HS-27A (cell line): ENCODE measurements at regions not wholly inside any gene's neighbourhood (a gene's known extent, or its start where the extent isn't known, plus 50 kb on each side); places are given as distances from the start of the nearest gene placed in this dataset.
"Not testable (repeated sequence)": the region's sequence is repeated elsewhere in the genome, so short reads cannot be mapped to it uniquely, and the experiment has no call there.

Experiments
- DNase-seq: peaks from one replicate; pipeline ENCODE4 v3.0.0-alpha.2; 2012; ENCODE audit warnings: low read depth, missing footprints

DNA sequence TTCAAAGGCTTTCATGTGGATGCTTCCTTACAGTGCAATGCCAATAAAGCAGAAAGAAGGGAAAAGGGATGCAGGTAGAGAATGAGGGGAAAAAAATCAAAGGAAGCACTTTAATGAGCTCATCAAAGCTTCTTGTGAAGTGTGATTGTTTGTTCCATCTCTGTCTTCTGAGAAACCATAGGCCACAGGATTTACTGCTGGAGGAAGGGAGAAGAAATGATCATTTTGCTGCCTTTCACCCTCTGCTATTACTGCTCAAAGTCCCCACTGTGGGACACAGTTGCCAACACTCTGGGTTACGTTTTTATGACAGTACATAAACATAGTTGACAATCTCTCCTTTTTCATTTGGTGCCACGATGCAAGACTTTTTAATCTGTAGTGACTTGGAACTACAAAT is 558.0 kb upstream of the TECRL start:
- no peak for DNase-seq

DNA sequence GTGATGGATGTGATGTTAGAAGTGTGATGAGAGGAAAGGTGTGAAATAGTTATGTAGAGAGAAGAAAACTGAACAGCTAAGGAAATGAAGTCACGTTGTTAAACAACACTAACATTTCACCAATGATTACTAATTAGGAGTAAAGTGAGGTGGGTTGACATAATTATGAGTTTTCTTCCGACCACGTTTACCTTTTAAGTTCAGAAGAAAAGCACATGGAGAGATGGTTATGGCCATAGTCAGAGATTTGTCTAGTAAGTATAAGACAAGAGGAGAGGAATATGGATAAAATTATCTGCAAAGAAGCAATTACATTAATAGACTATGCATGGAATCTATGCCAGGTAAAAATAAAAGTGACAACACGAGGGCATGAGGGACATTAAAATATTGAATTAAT is 551.3 kb upstream of the TECRL start:
- DNase-seq, result no peak

DNA sequence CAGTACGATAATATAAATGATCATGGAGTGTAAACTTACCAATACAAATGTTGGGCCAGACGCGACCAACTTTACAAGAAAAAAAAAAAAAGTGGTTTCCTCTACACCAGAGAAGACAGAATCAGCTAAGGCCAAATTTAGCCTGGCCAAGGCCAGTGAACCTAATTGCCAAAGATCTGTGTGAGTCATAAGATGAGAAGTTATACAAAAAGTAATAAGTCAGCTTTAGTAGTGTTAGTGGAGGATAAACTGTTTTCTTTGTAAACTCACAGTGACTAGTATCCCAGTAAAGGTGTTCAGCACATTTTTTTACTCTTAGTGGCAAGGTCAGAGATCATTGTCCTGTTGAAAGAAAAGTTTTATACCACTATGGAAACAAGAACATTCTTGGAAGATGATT is 531.4 kb upstream of the TECRL start:
- DNase-seq, result peak; percentile 56

DNA sequence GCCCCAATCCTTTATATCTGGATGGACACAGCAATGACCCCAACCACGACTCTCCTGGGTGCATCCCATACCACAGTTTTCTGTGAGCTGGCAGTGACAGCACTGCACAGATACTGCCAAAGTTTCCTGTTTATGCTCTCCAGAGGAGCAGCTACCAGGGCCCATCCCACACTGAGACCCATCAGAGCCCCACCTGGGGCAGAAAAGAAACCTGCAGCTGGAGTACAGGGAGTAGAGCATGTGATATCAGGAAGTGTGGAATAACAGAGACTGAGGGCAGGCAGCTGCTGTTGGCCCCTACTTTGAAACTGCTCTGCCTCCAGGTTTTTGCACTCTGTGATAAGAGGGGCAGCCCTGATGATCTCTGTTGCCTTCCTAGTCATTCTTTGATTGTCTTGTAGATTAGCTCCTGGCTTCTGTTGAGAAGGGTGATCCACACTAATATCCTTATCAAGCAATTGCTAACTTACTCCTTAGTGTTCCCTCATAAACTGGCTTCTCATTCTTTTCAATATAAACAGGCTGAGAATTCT is 526.3 kb upstream of the TECRL start:
- no peak for DNase-seq

DNA sequence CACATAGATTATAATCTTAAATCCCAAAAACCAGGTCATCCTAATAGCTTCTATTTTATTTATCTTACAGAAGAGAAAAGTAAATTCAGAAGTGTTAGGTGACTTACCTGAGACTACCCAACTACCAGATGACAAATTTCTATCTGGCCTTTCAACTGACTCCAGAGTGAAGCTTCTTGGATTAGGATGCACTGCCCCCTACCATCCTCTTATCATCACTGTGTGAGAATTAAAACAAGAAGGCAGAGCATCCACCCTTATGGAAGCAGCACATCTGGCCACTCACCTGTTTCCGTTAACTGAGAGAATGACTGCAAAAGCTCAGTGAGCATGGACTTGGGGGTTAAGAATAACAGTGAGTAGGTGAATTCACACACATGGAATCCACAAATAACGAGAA is 502.6 kb upstream of the TECRL start:
- no peak for DNase-seq

DNA sequence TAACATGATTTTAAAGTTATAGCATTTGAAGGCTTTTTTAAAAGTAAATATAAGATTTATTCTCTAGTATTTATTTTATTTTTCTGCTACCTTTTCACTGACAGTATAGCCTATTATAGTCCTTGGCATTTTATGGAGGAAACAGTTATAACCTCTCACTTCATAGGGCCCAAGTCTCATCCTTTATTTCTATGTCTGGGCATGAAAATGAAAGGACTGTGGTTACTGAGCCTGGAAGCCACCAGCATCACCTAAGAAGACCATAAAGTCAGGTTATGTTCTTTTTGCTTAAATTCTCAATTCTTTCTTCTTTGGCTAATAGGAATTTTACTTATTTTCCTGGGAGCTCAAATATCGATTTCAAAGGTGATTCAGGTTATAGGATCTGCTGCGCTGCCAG is 494.7 kb upstream of the TECRL start:
- no peak for DNase-seq

DNA sequence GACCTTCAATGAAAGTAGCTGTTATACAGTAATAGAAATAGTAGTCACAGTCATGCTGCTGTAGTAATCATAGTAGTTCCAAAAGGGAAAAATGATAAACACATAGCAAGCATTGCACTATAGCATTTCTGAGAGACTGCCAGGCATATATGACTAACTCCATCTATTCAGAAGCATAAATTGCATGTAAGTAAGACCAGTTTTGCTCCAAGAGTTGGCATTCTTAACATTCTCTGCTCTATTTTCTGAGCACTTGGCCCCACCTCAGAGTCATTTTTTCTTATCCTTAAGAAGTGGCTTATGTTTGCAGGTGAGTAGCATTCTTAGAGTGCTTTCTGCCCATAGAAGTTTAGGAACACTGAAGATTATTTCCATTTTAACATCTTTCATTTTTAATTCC is 490.3 kb upstream of the TECRL start:
- peak; percentile 22 for DNase-seq

DNA sequence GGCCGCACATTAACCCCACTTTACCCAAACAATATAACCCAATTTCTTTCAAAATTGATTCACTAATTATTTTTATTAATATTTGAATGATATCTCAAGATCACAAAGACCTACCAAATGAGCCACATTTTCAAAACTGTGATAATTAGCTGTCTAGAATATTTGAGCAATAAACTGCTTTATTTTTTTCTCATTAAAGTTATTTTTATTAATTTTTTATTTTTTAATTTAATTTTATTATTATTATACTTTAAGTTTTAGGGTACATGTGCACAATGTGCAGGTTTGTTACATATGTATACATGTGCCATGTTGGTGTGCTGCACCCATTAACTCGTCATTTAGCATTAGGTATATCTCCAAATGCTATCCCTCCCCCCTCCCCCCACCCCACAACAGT is 489.8 kb upstream of the TECRL start:
- not testable (repeated sequence) for DNase-seq

DNA sequence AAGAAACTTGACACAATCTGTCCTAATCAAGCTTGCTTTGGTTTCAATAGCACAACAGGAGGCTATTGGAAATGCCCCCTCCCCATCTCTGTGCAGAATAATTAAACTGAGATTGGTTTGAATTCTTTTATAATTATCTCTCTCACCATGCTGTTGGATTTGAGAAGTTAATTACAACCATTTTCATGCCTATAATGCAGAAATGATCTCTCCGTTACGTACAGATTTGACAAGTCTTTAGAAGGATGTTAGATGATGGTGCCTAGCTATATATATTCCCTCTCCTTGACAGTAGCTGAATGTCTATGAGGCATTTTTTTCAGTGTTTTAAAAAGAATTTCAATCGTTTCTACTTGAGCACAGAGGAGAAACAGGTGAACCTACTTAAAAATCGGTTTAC is 488.4 kb upstream of the TECRL start:
- no peak for DNase-seq

DNA sequence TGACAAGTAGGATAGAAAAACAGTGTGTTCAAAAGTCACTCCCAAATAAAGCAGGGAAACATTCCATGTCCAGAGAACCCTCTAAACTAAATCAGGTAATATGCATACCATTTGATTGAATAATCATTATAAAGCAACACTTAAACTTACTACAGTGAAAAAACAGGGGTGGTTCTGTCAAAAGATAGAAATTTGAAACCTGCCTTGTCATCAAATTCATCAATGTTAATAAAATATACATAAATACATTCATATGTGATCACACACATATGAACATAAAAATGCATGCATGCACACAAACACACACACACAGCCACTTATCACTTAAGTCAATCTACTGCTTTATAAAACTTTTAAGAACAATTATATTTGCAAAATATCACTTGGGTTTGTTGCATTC is 485.8 kb upstream of the TECRL start:
- DNase-seq, result no peak

DNA sequence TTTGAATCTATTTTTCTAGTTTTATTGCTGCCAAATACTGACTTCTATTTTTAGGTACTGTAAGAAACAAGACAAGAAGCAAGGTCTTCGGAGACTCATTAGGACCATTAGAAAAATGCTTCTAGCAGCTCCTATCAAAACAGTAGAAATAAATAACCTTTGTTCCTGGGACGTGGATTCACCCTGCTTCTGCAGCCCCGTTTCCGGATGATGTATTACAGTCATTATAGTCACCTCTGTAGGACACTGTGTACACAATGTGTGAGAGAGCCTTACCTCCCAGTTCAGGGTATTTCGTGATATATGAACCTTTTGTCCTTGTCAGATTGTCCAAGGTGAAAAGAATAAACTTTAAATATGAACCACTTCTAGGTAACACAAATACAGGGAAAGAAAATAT is 484.0 kb upstream of the TECRL start:
- no peak for DNase-seq

DNA sequence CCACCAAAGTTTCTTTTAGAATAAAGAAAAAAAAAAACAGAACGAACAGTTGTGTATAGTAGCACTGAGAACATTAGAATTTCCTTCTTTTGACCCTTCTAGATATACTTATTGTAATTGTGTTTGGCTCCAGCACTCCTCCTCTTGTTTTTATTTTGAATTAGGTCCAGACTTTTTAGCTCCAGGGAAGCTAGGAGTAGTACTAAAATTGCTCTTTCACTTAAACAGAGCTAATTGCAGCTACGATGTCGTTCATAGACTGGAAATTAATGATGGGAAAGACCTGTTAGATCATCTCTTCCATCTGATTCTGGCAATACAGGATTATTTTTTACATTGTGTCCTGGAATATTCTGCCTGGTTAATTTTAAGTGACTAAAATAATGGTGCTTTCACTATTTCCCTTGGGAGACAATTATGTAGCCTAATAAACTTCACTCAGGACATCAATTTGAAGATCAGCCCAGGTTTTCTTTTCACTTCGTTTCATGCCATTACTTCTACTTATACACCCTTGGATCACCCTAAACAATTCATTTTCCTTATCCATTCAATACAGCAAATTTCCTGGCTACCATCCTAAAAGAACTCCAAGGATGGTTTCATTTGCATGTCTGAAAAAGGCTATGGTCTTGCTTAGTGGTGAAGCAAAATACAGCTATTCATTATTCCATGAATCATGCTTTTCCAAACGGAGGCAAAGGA is 480.8 kb upstream of the TECRL start:
- DNase-seq, result no peak

DNA sequence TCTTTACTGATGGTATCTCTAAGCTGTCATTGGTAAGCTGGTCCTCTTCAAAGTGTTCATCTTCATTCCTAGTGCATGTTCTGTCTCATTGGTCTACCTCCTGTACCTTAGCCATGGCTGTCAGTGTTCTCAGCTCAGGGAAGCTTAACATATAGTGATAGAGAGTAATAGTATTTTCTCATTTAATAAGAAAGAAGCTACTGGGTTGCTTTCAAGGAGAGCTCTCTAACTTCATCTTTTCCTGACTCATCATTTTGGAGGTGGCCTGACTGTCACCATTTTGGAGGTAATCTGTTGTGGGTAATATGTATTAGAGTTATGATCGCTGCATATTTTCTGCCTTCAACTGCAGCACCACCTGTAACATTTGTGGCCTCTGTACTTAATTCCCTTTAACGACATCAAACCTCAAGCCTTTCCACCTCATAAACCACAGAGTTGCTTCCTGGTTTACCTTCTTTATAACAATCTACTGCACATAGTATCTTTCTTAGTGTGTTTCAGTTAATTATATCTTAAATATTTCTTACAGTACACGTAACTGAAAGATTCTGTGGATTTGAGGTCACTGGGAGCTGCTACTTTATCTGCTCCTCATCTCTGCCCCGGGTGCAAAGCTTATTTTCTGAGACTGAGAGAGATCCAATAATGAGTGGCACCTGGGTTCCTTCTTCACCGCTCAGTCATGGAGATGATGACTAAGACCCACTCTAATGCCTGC is 474.0 kb upstream of the TECRL start:
- no peak for DNase-seq

DNA sequence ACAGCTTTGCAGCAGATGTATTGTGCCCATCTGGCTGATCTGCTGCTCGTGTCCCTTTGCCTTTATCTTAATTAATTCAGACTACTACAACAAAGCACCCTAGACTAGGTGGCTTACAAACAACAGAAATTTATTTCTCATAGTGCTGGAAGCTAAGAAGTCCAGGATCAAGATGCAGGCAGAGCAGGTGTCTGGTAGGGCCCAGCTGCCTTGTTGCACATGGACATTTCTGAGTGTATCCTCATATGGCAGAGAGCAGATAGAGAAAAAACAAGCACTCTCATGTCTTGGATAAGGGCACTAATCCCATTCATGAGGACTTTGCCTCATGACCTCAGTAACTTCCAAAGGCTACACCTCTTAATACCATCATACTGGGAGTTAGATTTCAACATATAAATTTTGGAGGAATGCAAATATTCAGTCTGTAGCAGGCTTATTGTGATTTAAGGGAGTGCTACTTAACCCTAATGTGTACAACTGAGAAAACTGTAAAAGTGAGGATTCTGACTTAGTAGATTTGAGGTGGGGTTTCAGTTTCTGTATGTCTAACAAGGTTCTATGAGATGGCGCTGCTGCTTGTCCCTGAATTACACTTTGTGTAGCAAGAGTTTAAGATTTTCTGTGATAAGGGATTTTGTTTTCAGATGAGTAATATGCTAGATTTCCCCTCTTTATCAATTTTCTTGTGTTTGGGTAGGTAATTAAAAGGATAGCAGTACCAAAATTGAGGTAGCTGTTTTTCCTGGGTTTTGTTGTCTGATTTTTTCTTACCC is 473.2 kb upstream of the TECRL start:
- DNase-seq, result no peak

DNA sequence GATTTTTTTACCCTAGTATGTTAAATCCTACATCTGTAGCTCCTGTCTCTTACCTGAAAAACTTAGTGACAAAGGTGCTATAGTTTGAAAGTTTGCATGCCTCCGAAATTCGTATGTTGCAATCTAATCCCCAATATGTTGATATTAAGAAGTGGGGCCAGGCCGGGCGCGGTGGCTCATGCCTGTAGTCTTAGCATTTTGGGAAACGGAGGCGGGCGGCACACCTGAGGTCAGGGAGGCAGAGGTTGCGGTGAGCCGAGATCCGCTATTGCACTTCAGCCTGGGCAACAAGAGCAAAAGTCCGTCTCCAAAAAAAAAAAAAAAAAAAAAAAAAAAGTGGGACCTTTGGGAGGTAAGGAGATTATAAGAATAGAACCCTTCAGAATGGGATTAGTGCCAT is 471.3 kb upstream of the TECRL start:
- DNase-seq, result no peak

DNA sequence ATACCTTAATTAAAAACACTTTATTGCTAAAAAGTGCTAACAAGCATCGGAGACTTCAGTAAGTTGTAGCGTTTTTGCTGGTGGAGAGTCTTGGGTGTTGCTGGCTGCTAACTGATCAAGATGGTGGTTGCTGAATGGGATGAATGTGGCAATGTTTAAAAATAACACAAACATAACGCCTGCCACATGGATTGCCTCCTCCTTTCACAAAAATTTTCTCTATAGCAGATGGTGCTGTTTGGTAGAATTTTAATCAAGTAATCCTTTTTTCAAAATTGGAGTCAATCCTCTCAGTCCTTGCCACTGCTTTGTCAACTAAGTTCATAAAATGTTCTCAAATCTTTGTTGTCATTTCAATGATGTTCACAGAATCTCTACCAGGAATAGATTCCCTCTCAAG is 466.8 kb upstream of the TECRL start:
- no peak for DNase-seq

DNA sequence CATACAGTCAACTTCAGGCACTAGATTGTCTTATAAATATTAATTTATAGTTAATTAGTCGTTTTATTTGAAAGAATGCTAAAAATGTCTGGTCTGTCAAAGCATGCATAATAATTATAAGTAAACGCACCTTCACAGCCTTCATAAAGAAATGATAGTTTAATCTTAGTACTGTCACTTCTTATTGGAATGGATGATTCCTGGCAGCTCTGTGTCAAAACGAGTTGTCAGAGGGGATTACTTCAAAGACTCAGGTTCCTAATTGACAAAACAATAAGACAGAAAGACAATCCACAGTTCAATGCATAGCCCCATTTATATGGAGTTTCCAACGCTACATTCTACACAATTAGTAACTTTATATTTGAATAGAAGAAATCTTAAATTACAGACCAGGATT is 461.3 kb upstream of the TECRL start:
- no peak for DNase-seq

DNA sequence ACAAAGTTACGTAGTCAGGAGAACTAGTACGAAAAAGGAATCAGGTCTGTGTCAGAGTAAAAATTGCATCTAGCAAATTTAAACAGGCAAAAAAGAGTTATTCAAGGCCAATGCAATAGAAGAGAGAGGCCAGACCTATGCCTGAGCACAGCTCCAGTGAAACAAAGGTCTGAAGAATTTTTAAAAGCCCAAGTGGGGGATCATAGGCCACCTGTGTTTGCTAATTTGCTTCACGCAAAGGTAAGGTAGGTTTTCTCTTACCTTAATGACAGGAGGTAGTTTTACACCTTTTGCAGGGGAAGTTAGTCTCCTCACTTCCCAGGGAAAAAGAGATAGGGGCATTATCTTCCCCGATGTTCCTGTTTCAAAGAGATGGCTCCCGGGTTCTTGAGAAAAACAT is 448.6 kb upstream of the TECRL start:
- DNase-seq, result no peak

DNA sequence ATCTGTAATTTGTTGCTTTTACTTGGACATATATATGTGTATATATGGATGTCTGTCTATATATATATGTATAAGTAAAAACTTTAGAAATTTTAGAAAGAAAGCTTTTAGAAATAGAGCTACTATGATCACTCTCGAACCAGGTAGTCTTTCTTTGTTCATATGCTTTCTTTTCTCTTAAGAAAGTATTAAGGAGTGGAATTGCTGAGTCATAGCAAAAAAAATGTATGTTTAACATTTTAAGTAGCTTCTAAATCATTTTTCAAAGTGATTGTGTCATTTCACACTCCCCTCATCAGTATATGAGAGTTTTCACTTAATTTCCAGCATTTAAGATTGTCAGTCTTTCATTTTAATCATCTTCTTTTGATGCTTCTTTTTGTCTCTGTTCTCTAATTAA is 447.9 kb upstream of the TECRL start:
- DNase-seq, result no peak

DNA sequence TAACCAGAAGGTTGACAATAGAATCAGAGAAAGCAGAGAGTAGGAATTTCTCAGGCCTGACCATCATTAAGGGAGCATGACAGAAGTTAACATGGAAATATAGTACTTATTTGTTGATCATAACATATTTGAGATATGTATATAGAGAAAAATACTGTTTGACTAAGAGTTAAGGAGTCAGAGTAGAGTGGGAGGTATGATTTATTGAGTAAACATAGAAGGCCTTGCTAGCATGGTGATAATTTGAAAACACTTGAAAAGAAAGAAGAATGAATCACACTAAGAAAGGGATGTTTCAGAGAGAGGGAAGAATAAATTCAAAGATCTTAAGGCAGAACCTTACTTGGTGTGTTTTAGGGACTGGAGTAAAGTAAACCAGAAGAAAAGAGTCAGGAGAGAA is 437.2 kb upstream of the TECRL start:
- DNase-seq, result no peak

DNA sequence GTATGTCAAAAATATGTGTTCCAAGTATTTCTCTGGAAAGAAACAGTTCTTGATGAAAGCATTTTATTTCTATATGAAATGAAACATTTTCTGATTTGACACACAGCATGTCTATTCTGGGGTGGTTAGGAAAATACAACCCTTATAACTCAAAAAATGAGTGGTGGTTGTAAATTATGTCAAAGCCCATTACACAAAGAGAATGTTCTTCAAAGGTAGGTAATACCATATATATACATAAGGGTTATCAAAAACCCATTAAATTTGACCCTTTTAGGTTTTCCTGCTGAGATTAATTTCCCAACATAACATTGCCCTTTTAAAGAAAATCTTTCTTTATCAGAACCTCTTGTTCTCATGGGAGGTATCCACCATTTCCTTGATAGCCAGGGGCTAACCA is 420.5 kb upstream of the TECRL start:
- DNase-seq, result no peak

DNA sequence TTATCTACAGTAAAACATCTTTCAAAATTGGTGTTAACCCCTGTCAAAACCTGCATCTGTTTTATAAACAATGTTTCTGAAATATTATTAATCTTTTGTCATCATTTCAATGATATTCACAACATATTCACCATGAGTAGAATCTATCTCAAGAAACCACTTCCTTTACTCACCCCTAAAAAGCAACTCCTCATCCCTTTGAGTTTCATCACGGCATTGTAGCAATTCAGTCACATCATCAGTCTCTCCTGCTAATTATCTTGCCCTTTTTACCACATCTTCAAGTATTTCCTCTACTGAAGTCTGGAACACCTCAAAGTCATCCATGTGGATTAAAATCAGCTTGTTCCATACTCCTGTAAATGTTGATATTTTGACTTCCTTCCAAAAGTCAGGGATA is 415.3 kb upstream of the TECRL start:
- no peak for DNase-seq

DNA sequence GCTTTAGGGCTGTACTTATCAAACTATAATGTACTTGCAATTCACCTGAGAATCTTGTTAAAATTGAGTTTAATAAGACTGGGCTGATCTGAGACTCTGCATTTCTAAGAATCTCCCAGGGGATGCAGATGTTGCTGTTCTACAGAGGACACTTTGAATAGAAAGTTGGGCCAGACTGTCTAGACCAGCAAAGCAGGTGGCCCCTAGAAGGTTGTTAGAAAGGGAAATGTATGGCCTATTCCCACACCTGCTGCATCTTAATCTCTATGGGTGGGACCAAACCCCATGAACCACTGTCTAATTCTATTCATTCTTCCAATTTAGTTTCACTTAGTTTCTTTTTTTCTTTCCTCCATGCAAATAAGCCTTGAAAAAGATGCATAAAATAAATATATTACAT is 413.2 kb upstream of the TECRL start:
- DNase-seq, result no peak
